Neuron (in vitro differentiated cells): ENCODE measurements at regions not wholly inside any gene's neighbourhood (a gene's known extent, or its start where the extent isn't known, plus 50 kb on each side); places are given as distances from the start of the nearest gene placed in this dataset.

Experiments
- H2AFZ ChIP-seq: one replicate; pipeline ENCODE4 v1.6.1; 2013; ENCODE audit warnings: low read depth, mild to moderate bottlenecking, inconsistent platforms, low read length, moderate library complexity
- H3K27me3 ChIP-seq: one replicate; pipeline ENCODE4 v1.6.1; 2013; ENCODE audit warnings: low read length; ENCODE audit not compliant: insufficient read depth
- H3K36me3 ChIP-seq: one replicate; pipeline ENCODE4 v1.6.1; 2013; ENCODE audit warnings: low read length; ENCODE audit not compliant: insufficient read depth
- H3K4me1 ChIP-seq: one replicate; pipeline ENCODE4 v1.6.1; 2013; ENCODE audit warnings: low read length; ENCODE audit not compliant: insufficient read depth
- H3K4me3 ChIP-seq: 2 replicates; pipeline ENCODE4 v1.5.1; 2013; ENCODE audit warnings: mild to moderate bottlenecking, low read length, moderate library complexity
- H3K9me3 ChIP-seq: one replicate; pipeline ENCODE4 v1.6.1; 2013; ENCODE audit warnings: low read length

DNA sequence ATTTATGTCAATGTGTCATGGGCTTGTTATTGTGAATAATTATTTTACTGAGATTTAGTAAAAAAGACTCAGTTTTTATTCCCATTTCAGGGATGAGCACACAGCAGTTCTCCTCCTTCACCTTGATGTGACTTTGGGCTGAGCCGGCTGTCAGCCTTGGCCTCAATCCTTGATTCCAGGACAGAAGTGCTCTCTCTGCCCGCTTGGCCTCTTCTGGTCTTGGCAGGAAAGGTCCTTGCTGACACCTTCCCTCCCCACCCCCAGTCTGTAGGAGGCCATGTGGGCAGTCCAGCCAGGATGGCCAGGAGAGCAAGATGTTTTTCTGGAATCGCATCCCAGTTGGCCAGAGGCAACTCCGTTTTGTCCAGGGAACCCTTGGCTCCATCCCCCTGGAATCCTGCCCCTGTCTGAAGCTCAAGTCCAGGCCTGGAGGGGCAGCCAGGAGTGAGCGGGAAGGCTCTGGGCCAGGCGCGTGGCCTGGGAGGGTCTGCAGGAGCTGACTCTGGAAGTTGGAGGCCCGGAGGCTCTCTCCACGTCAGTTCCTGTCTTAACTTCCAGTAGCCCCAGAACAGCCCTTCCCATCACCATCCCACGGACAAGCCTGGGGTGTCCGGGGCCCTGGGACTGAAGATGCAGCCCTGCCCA lies 100.9 kb downstream of the PDGFA start:
- peaks cover 5% of the 10 kb centered on the region for H3K9me3 ChIP-seq
- H3K4me3 ChIP-seq = no peak overlapping the region
- peaks cover 7% of the 10 kb centered on the region for H3K27me3 ChIP-seq
- no peak overlapping the region for H2AFZ ChIP-seq
- H3K36me3 ChIP-seq = no peaks in the 10 kb centered on the region
- H3K4me1 ChIP-seq = no peaks in the 10 kb centered on the region

GRCh38 chr7:420142-421093 lies 99.2 kb downstream of the PDGFA start:
- H3K4me1 ChIP-seq = no peaks in the 10 kb centered on the region
- H3K4me3 ChIP-seq = no peak overlapping the region
- peaks cover 7% of the 10 kb centered on the region for H3K27me3 ChIP-seq
- no peak overlapping the region for H2AFZ ChIP-seq
- peaks cover 5% of the 10 kb centered on the region for H3K9me3 ChIP-seq
- no peaks in the 10 kb centered on the region for H3K36me3 ChIP-seq

GRCh38 chr7:421136-421991 lies 98.3 kb downstream of the PDGFA start:
- H3K9me3 ChIP-seq = peaks cover 5% of the 10 kb centered on the region
- no peaks in the 10 kb centered on the region for H3K4me1 ChIP-seq
- peaks cover 7% of the 10 kb centered on the region for H3K27me3 ChIP-seq
- H2AFZ ChIP-seq = no peak overlapping the region
- H3K36me3 ChIP-seq = no peaks in the 10 kb centered on the region
- H3K4me3 ChIP-seq = no peak overlapping the region

DNA sequence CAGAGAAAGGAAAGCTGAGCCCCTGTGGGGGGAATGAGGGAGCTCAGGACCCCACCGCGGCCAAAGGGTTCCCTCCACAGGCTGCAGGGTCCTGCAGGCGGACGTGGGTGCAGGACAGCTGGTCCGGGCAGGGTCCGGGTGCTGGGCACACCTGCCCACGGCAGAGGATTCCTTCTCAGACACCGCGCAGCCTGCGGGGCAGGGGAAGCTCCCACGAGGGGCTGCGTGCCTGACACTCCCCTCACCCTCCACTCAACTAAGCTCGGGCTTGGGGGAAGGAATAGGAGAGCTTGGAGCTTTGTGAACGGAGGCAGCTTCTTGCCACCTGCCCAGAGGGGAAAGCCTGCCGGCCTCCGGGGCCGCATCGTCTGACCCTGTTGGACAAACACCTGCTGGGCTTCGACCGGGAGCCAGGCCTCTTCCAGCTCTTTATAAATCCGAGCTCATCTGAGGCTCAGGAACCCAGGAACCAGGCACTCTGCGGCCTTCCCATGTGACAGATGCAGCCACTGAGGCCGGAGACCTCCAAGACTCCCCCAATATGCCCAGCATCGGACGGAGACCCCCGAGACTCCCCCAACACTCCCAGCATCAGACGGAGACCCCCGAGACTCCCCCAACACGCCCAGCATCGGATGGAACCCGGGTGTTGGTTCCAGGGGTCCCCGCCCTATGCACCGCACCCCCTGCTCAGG lies 97.3 kb downstream of the PDGFA start:
- H3K4me3 ChIP-seq = no peak overlapping the region
- H2AFZ ChIP-seq = no peak overlapping the region
- H3K4me1 ChIP-seq = no peaks in the 10 kb centered on the region
- H3K36me3 ChIP-seq = no peaks in the 10 kb centered on the region
- peaks cover 7% of the 10 kb centered on the region for H3K27me3 ChIP-seq
- peaks cover 7% of the 10 kb centered on the region for H3K9me3 ChIP-seq

GRCh38 chr7:422886-423225 lies 96.8 kb downstream of the PDGFA start:
- no peaks in the 10 kb centered on the region for H3K4me1 ChIP-seq
- no peaks in the 10 kb centered on the region for H3K36me3 ChIP-seq
- peaks cover 7% of the 10 kb centered on the region for H3K27me3 ChIP-seq
- no peak overlapping the region for H3K4me3 ChIP-seq
- peaks cover 7% of the 10 kb centered on the region for H3K9me3 ChIP-seq
- no peak overlapping the region for H2AFZ ChIP-seq

DNA sequence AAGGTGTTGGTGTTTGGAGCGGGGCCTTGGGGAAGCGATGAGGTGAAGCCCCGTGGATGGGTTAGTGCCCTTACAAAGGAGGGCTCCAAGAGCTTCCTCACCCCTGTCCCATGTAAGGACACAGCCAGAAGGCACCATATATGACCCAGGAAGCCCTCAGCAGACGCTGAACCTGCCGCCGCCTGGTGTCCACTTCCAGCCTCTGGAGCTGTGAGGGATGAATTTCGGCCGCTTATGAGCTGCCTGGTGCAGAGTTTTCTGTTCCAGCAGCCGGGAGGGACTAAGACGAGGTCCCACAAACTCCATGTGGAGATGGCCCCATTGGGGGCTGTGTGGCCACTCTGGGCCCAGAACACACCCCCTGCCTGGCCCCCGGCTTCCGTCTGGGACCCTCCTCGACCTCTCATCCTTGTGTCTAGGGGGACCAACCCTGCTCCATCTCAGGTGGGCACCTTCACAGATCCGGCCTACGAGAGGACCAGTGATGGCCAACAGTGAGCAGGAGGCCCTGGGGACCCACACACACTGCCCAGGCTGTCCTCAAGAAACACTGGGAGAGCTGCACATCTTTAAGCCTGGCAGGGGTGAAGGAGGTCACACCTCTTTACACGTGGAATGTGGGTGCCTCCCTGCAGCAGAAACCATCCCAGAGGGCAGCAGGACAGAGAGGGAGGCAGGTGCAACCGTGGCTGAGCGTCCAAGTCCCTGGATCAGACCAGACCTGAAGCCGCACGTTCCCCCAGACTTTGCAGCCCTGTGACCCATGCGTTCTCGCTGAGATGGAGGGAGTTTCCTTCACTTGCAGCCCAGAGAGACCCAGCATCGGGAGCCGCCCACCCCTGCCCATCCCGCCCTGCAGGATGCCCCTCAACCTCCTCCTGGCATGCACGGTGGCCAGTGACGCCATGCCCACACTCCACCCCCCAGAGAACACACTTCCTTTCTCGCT lies 96.1 kb downstream of the PDGFA start:
- H3K4me1 ChIP-seq = no peaks in the 10 kb centered on the region
- no peaks in the 10 kb centered on the region for H3K36me3 ChIP-seq
- H3K4me3 ChIP-seq = no peak overlapping the region
- peaks cover 4% of the 10 kb centered on the region for H3K9me3 ChIP-seq
- H3K27me3 ChIP-seq = peaks cover 7% of the 10 kb centered on the region
- no peak overlapping the region for H2AFZ ChIP-seq

DNA sequence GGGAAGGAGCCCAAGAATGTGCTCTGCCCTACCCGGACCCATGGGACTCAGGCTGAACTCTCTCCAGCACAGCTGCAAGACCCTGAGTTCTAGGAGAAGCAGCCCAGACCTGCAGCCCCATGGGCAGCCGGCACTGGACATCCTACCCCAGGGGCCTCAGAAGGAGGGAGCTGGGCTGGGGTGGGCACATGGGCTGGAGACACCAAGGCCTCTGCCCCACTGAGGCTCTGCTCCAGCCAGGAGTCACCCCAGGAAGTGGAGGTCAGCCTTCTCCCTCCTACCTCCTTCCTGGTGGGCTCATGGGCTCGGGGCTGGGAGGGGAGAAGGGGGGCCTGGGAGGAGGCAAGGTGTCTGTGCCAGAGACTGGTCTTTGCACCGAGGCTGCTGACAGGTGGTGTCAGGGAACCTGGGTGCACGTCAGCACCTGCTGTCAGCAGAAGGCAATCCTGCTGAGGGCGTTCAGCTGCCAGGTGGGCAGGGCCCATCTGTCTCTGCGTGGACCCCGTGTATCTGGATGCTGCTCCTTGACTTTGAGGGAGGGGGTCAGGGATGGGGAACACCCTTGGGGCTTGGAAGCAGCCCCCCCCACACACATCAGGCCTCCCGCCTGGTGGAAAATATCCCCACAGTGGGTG lies 95.2 kb downstream of the PDGFA start:
- Histone ChIP-seq H3K4me3 (no peak overlapping the region), H3K9me3 (peaks cover 2% of the 10 kb centered on the region), H3K27me3 (peaks cover 7% of the 10 kb centered on the region), H3K4me1 (no peaks in the 10 kb centered on the region), H3K36me3 (no peaks in the 10 kb centered on the region), H2AFZ (no peak overlapping the region)

GRCh38 chr7:424961-425793 lies 94.5 kb downstream of the PDGFA start:
- Histone ChIP-seq H3K27me3 (peaks cover 7% of the 10 kb centered on the region), H2AFZ (no peak overlapping the region), H3K9me3 (peaks cover 2% of the 10 kb centered on the region), H3K36me3 (no peaks in the 10 kb centered on the region), H3K4me1 (no peaks in the 10 kb centered on the region), H3K4me3 (no peak overlapping the region)

DNA sequence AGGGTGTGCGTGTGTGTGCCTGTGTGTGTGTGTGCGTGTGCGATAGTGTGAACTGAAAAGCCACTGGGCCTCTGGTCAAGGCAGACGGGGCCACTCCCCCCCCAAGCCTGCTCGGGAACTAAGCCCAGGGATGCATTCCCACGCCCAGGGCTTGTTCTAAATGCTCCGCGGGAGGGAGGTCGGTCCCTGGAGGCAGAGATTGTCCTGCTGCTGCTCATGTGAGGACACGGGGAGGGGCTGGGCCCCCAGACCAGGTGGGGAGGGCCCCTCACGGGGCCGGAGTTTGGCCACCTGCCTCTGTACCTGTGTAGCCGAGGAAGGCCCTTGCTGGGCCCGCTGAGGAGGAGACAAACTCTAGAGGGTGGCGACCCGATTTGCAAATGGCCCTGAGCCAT lies 93.9 kb downstream of the PDGFA start:
- Histone ChIP-seq H3K4me1 (no peaks in the 10 kb centered on the region), H3K36me3 (no peaks in the 10 kb centered on the region), H3K27me3 (peaks cover 7% of the 10 kb centered on the region), H3K4me3 (no peak overlapping the region), H3K9me3 (peaks cover 2% of the 10 kb centered on the region), H2AFZ (no peak overlapping the region)

DNA sequence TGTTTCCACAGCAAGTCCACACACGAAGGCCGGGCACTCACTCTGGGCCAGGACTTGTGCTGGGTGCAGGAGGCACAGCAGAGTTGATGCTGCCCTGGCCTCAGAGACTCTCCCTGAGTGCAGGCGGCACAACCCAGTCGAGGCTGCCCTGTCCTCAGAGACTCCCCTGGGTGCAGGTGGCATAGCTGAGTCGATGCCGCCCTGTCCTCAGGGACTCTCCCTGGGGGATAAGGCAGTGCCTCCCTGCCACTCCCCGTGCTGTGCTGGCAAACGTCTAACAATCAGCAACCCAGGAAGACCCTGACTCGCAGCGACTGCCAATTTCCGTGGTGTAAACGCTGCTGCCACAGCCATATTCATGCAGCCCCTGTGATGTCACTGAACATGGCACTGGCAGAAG lies 93.1 kb downstream of the PDGFA start:
- Histone ChIP-seq H2AFZ (no peak overlapping the region), H3K9me3 (peaks cover 2% of the 10 kb centered on the region), H3K4me3 (no peak overlapping the region), H3K4me1 (peaks cover under 1% of the 10 kb centered on the region), H3K36me3 (no peaks in the 10 kb centered on the region), H3K27me3 (peaks cover 5% of the 10 kb centered on the region)

GRCh38 chr7:427506-428103 lies 92.0 kb downstream of the PDGFA start:
- Histone ChIP-seq H3K27me3 (peaks cover under 1% of the 10 kb centered on the region), H3K9me3 (peaks cover 2% of the 10 kb centered on the region), H3K4me3 (no peak overlapping the region), H2AFZ (no peak overlapping the region), H3K4me1 (peaks cover 4% of the 10 kb centered on the region), H3K36me3 (no peaks in the 10 kb centered on the region)
